ENCODE measurements at regions not wholly inside any gene's neighbourhood (a gene's known extent, or its start where the extent isn't known, plus 50 kb on each side); places are given as distances from the start of the nearest gene placed in this dataset.
A peak's percentile ranks its signal among the peaks of the same experiment; 100 is the strongest.

GRCh38 chr2:217047631-217048030 lies 187.8 kb upstream of the TNP1 start:
- no peak for DNase-seq (ENCODE audit: low read depth, low spot score)

GRCh38 chr2:217047209-217047608 lies 187.3 kb upstream of the TNP1 start:
- DNase-seq (ENCODE audit: low read depth, low spot score): no peak

- DNase-seq (ENCODE audit: low read depth, low spot score): peak; percentile 55
These were observed 186.0 kb upstream of the TNP1 start for GRCh38 chr2:217045700-217046475.

- DNase-seq (ENCODE audit: low read depth, low spot score): no peak
These were observed 180.2 kb upstream of the TNP1 start for GRCh38 chr2:217040099-217040498.

GRCh38 chr2:217038001-217038400 lies 178.1 kb upstream of the TNP1 start:
- DNase-seq (ENCODE audit: low read depth, low spot score): no peak

- DNase-seq (ENCODE audit: low read depth, low spot score): no peak
These were observed 177.5 kb upstream of the TNP1 start for GRCh38 chr2:217037353-217037752.

GRCh38 chr2:217035967-217036366 lies 176.1 kb upstream of the TNP1 start:
- peak; percentile 32 for DNase-seq (ENCODE audit: low read depth, low spot score)

- DNase-seq (ENCODE audit: low read depth, low spot score): no peak
These were observed 173.3 kb upstream of the TNP1 start for GRCh38 chr2:217033186-217033585.

GRCh38 chr2:217031445-217031844 lies 171.6 kb upstream of the TNP1 start:
- no peak for DNase-seq (ENCODE audit: low read depth, low spot score)

- DNase-seq (ENCODE audit: low read depth, low spot score): no peak
These were observed 170.2 kb upstream of the TNP1 start for GRCh38 chr2:217030081-217030480.

GRCh38 chr2:217028128-217028527 lies 168.3 kb upstream of the TNP1 start:
- no peak for DNase-seq (ENCODE audit: low read depth, low spot score)

GRCh38 chr2:217027414-217027813 lies 167.6 kb upstream of the TNP1 start:
- DNase-seq (ENCODE audit: low read depth, low spot score): no peak

- no peak for DNase-seq (ENCODE audit: low read depth, low spot score)
These were observed 166.7 kb upstream of the TNP1 start for GRCh38 chr2:217026569-217026968.

- DNase-seq (ENCODE audit: low read depth, low spot score): no peak
These were observed 166.3 kb upstream of the TNP1 start for GRCh38 chr2:217026161-217026560.

GRCh38 chr2:217023611-217024010 lies 163.7 kb upstream of the TNP1 start:
- DNase-seq (ENCODE audit: low read depth, low spot score): no peak

GRCh38 chr2:217017456-217018252 lies 157.8 kb upstream of the TNP1 start:
- DNase-seq (ENCODE audit: low read depth, low spot score): no peak

- no peak for DNase-seq (ENCODE audit: low read depth, low spot score)
These were observed 157.0 kb upstream of the TNP1 start for GRCh38 chr2:217016796-217017419.

- no peak for DNase-seq (ENCODE audit: low read depth, low spot score)
These were observed 154.7 kb upstream of the TNP1 start for GRCh38 chr2:217014328-217015105.

GRCh38 chr2:217013926-217014325 lies 154.1 kb upstream of the TNP1 start:
- no peak for DNase-seq (ENCODE audit: low read depth, low spot score)

- DNase-seq (ENCODE audit: low read depth, low spot score): no peak
These were observed 151.7 kb upstream of the TNP1 start for GRCh38 chr2:217011576-217011975.

- DNase-seq (ENCODE audit: low read depth, low spot score): no peak
These were observed 150.3 kb upstream of the TNP1 start for GRCh38 chr2:217010173-217010572.

- DNase-seq (ENCODE audit: low read depth, low spot score): no peak
These were observed 148.9 kb upstream of the TNP1 start for GRCh38 chr2:217008794-217009193.
